ENCODE measurements at regions not wholly inside any gene's neighbourhood (a gene's known extent, or its start where the extent isn't known, plus 50 kb on each side); places are given as distances from the start of the nearest gene placed in this dataset.

GRCh38 chr5:89350684-89351083 is 467.7 kb upstream of the MEF2C start:
- no peak for TF ChIP-seq POLR2AphosphoS5 (IDR thresholded peaks at IDR 0.05)
- TF ChIP-seq, protein P1, sequence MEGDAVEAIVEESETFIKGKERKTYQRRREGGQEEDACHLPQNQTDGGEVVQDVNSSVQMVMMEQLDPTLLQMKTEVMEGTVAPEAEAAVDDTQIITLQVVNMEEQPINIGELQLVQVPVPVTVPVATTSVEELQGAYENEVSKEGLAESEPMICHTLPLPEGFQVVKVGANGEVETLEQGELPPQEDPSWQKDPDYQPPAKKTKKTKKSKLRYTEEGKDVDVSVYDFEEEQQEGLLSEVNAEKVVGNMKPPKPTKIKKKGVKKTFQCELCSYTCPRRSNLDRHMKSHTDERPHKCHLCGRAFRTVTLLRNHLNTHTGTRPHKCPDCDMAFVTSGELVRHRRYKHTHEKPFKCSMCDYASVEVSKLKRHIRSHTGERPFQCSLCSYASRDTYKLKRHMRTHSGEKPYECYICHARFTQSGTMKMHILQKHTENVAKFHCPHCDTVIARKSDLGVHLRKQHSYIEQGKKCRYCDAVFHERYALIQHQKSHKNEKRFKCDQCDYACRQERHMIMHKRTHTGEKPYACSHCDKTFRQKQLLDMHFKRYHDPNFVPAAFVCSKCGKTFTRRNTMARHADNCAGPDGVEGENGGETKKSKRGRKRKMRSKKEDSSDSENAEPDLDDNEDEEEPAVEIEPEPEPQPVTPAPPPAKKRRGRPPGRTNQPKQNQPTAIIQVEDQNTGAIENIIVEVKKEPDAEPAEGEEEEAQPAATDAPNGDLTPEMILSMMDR (IDR thresholded peaks at IDR 0.05): no peak
- TF ChIP-seq POLR2A (IDR thresholded peaks at IDR 0.05): no peak
- no peak for TF ChIP-seq EP300 (IDR thresholded peaks at IDR 0.05)
